HCT116 (cell line): ENCODE measurements at regions not wholly inside any gene's neighbourhood (a gene's known extent, or its start where the extent isn't known, plus 50 kb on each side); places are given as distances from the start of the nearest gene placed in this dataset.

Experiments
- EGR1 ChIP-seq: IDR thresholded peaks from 2 replicates; pipeline ENCODE4 v1.6.1; 2012; ENCODE audit warnings: low read depth
- EZH2phosphoT487 ChIP-seq: fragments of 200-600 bp; IDR thresholded peaks from 2 replicates; pipeline ENCODE4 v1.6.1; 2018; ENCODE audit warnings: antibody characterized with exemption, borderline replicate concordance
- POLR2A ChIP-seq: IDR thresholded peaks from 2 replicates; pipeline ENCODE4 v1.7.0; 2011; ENCODE audit warnings: borderline replicate concordance; ENCODE audit not compliant: insufficient read depth, insufficient read length; ENCODE audit errors: extremely low read depth
- POLR2AphosphoS5 ChIP-seq: IDR thresholded peaks from 2 replicates; pipeline ENCODE4 v1.6.1; 2011; ENCODE audit warnings: mild to moderate bottlenecking, low read depth, low read length, moderate library complexity
- RAD21 ChIP-seq: IDR thresholded peaks from 2 replicates; pipeline ENCODE4 v1.6.1; 2012; ENCODE audit warnings: low read depth, mild to moderate bottlenecking
- TF ChIP-seq, protein P1 (sequence below), 3 experiments: fragments of 200-600 bp in 1 of 3; sonication (generic) in 1 of 3; IDR thresholded peaks in 2 of 3; conservative IDR thresholded peaks in 1 of 3; 2 replicates each; pipeline ENCODE4 v1.5.1; 2012 to 2017; ENCODE audit warnings: low read depth in 2 of 3, low read length in 2 of 3, antibody characterized with exemption in 1 of 3, borderline replicate concordance in 1 of 3, control low read depth in 1 of 3, mild to moderate bottlenecking in 1 of 3, mixed read lengths in 1 of 3, mixed run types in 1 of 3, moderate library complexity in 1 of 3; ENCODE audit not compliant: insufficient read depth in 1 of 3
- TF ChIP-seq, protein P2 (sequence below): IDR thresholded peaks from 2 replicates; pipeline ENCODE4 v1.6.1; 2012

GRCh38 chr3:107285197-107285596, 92.0 kb upstream of the CCDC54 start:
- TF ChIP-seq POLR2AphosphoS5 (no peak), POLR2A (no peak), RAD21 (no peak), EZH2phosphoT487 (no peak), EGR1 (no peak)
- TF ChIP-seq, protein P1, sequence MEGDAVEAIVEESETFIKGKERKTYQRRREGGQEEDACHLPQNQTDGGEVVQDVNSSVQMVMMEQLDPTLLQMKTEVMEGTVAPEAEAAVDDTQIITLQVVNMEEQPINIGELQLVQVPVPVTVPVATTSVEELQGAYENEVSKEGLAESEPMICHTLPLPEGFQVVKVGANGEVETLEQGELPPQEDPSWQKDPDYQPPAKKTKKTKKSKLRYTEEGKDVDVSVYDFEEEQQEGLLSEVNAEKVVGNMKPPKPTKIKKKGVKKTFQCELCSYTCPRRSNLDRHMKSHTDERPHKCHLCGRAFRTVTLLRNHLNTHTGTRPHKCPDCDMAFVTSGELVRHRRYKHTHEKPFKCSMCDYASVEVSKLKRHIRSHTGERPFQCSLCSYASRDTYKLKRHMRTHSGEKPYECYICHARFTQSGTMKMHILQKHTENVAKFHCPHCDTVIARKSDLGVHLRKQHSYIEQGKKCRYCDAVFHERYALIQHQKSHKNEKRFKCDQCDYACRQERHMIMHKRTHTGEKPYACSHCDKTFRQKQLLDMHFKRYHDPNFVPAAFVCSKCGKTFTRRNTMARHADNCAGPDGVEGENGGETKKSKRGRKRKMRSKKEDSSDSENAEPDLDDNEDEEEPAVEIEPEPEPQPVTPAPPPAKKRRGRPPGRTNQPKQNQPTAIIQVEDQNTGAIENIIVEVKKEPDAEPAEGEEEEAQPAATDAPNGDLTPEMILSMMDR (IDR thresholded peaks at IDR 0.05 in 2 of 3, conservative IDR thresholded peaks at IDR 0.05 in 1 of 3; ENCODE audit: borderline replicate concordance in 1 of 3, insufficient read depth in 1 of 3, low read depth in 2 of 3, low read length in 2 of 3), result no peak
- TF ChIP-seq, protein P2, sequence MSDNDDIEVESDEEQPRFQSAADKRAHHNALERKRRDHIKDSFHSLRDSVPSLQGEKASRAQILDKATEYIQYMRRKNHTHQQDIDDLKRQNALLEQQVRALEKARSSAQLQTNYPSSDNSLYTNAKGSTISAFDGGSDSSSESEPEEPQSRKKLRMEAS, result no peak
